ENCODE measurements at regions not wholly inside any gene's neighbourhood (a gene's known extent, or its start where the extent isn't known, plus 50 kb on each side); places are given as distances from the start of the nearest gene placed in this dataset.

DNA sequence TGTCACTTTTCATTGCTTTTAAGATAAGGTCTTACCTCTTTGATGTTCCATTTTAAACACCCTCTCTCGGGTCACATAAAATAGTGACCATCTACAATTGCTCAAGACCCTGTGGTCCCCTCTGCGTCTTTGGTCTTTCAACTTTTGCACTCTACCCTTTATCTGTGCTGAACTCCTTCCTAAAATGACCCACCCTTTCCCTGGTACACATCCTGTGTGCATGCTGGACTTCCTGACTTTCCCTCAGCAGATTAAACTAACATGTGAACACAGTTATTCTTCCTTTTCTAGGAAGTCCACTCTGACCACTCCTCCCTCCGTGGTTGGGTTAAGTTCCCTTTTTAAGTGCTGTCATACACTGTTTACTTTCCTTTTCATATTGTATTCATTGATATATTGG, 414.2 kb downstream of the GABRB3 start:
- no peak for ATAC-seq (ENCODE audit: low FRiP score)
- no peak for DNase-seq (ENCODE audit: low spot score)

DNA sequence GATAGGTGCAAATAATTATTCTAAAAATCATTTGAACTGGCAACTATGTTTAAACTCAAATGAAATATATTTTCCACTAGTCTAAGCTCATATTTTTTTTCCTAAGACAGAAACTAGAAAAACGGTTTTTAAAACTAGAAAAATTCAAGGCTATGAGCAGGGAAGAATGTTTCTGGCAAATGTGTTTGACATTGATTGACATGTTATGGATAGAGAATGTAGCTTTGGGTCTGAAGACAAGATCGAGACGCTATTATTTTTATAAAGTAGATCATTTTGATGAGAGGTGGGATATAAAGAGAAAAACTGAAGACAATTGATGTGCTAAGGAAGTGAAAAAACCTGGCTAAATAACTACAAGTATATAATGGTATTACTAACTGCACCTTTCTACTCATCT, 415.2 kb downstream of the GABRB3 start:
- DNase-seq (ENCODE audit: low spot score): no peak
- TF ChIP-seq CTCF (IDR thresholded peaks at IDR 0.05): no peak
- ATAC-seq (ENCODE audit: low FRiP score): no peak

More for the DNA sequence above, 414.2 kb downstream of the GABRB3 start:
- no peak for TF ChIP-seq CTCF (IDR thresholded peaks at IDR 0.05)

- no peak for TF ChIP-seq CTCF (IDR thresholded peaks at IDR 0.05)
- DNase-seq (ENCODE audit: low spot score) (no peak), ATAC-seq (ENCODE audit: low FRiP score) (no peak)
These were observed 417.3 kb downstream of the GABRB3 start for GRCh38 chr15:26355472-26356074.

- DNase-seq (ENCODE audit: low spot score) (no peak), ATAC-seq (ENCODE audit: low FRiP score) (no peak)
- TF ChIP-seq CTCF (IDR thresholded peaks at IDR 0.05): no peak
These were observed 420.0 kb downstream of the GABRB3 start for GRCh38 chr15:26352909-26353308.

DNA sequence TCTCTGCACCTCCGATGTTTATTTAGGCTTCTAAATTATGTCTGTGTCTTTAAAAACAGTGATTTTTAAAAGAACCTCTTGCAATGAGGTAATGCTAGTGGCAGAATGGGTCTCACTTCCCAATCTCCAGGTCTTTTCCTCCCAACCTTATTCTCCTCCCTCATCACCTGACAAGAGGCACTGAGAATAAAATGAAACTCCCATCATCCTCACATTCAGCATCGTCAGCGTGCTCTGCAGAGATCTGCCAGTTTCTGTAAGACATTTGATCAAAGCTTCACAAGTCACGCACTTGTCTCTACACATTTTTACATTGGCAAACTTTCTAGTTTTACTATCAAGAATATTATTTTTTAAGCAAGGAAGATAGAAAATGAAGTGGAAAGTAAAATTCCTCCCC, 420.5 kb downstream of the GABRB3 start:
- ATAC-seq (ENCODE audit: low FRiP score) (no peak), DNase-seq (ENCODE audit: low spot score) (no peak)
- no peak for TF ChIP-seq CTCF (IDR thresholded peaks at IDR 0.05)

DNA sequence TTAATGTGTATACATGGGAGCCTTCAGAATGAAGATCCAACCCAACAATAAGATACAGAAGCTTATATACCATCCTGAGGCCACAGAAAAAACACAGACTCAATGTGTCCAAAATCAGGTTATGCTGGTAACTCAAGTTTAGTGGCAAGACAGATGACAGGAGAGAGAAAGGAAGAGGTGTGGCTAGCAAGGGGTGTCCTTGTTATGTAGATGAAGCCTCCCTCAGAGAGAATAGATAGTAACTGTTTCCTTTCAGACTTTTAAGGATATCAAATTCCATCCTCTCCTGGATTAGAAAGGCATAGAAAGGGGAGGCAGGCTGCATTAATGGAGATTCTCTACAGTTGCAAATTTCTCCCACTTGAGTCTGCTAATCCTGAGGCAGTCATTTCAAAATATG, 447.4 kb downstream of the GABRB3 start:
- ATAC-seq (ENCODE audit: low FRiP score): no peak
- no peak for DNase-seq (ENCODE audit: low spot score)
- TF ChIP-seq CTCF (IDR thresholded peaks at IDR 0.05): no peak

DNA sequence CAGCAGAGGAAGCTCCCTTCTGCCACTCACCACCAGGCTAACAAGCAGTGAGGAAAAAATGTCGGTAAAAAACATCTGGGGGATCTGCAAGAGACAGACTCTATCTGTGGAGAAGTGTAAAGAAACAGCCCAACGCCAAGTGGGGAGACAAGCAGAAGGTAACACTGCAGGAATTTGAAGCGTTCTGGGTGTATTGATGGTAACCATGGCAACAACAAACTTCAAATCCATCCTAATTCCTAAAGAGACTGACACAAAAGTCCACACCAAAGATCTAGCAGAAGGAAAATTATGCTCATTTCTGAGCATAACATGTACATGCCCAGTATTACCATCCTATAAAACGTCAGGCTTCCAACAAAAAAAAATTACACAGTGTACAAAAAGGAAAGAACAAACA, 449.3 kb downstream of the GABRB3 start:
- no peak for DNase-seq (ENCODE audit: low spot score)
- TF ChIP-seq CTCF (IDR thresholded peaks at IDR 0.05): no peak
- no peak for ATAC-seq (ENCODE audit: low FRiP score)
